GM12878 (cell line): ENCODE measurements at regions not wholly inside any gene's neighbourhood (a gene's known extent, or its start where the extent isn't known, plus 50 kb on each side); places are given as distances from the start of the nearest gene placed in this dataset.

Experiments
- ATAC-seq: fragments of 200-7000 bp; cut with Tn5 transposase; 3 replicates; pipeline ENCODE4 v1.9.1; 2020; ENCODE audit warnings: mild to moderate bottlenecking, moderate library complexity
- BruUV-seq: library from RNA; stranded (reverse); fragments of 400-500 nt; replicated peaks from 2 replicates; lab custom pipeline; 2021; lab: Mats Ljungman, UMichigan
- CTCF ChIA-PET: fragments of 300-600 bp; sonication (Branson Sonifier 250); formaldehyde crosslinking; extraction: SDS; loops from one replicate; lab custom pipeline; 2021; ENCODE audit warnings: inconsistent platforms; lab: Yijun Ruan, JAX
- POLR2A ChIA-PET: fragments of 350-600 bp; formaldehyde crosslinking; extraction: SDS; loops from one replicate; lab custom pipeline; 2021; ENCODE audit warnings: inconsistent platforms; lab: Charles Lee
- RAD21 ChIA-PET: fragments of 300-600 bp; sonication (Branson Sonifier 250); formaldehyde crosslinking; loops from one replicate; lab custom pipeline; 2023; ENCODE audit warnings: antibody characterized with exemption; ENCODE audit not compliant: unreplicated experiment; lab: Charles Lee
- SMC1A ChIA-PET: fragments of 300-600 bp; sonication (Branson Sonifier 250); formaldehyde crosslinking; loops from one replicate; lab custom pipeline; 2023; ENCODE audit not compliant: unreplicated experiment, uncharacterized antibody; lab: Charles Lee
- DNase-seq: peaks from one replicate; pipeline ENCODE4 v3.0.0-alpha.2; 2011; ENCODE audit warnings: low read depth, low spot score
- FAIRE-seq: peaks from 3 replicates; lab custom pipeline; 2011; peaks lifted over from hg19 to GRCh38; lab: Jason Lieb, UNC
- H2AFZ ChIP-seq: 2 replicates; pipeline ENCODE4 v1.6.0; 2011; ENCODE audit warnings: low read depth, low read length, control low read depth; ENCODE audit not compliant: control insufficient read depth
- H3K27ac ChIP-seq: 2 replicates; pipeline ENCODE4 v1.5.1; 2011; ENCODE audit warnings: control low read depth; ENCODE audit not compliant: control insufficient read depth, insufficient read depth
- H3K27me3 ChIP-seq, 2 experiments: replicated peaks in 1 of 2; 2 replicates each; pipeline versions ENCODE4 v1.6.0 to v1.6.1; 2011; ENCODE audit warnings: low read length in 1 of 2; ENCODE audit not compliant: control insufficient read depth in 2 of 2, insufficient read depth in 2 of 2
- H3K36me3 ChIP-seq, 2 experiments: 2 replicates each; pipeline ENCODE4 v1.5.1; 2011; ENCODE audit warnings: low read length in 1 of 2; ENCODE audit not compliant: control insufficient read depth in 2 of 2, insufficient read depth in 2 of 2
- H3K4me1 ChIP-seq: 2 replicates; pipeline ENCODE4 v1.6.1; 2011; ENCODE audit warnings: mild to moderate bottlenecking, low read length, moderate library complexity, mixed read lengths; ENCODE audit not compliant: control insufficient read depth, insufficient read depth
- H3K4me2 ChIP-seq: 2 replicates; pipeline ENCODE4 v1.6.0; 2011; ENCODE audit warnings: control low read depth; ENCODE audit not compliant: control insufficient read depth, insufficient read depth
- H3K4me3 ChIP-seq: fragments of 200-600 bp; sonication (generic); 2 replicates; pipeline ENCODE4 v1.5.1; 2016
- H3K79me2 ChIP-seq: 2 replicates; pipeline ENCODE4 v1.6.0; 2011; ENCODE audit warnings: low read length; ENCODE audit not compliant: control insufficient read depth, insufficient read depth
- H3K9ac ChIP-seq: 2 replicates; pipeline ENCODE4 v1.8.0; 2011; ENCODE audit warnings: low read length, control low read depth, mixed read lengths; ENCODE audit not compliant: control insufficient read depth, insufficient read depth
- H3K9me3 ChIP-seq: replicated peaks from 3 replicates; pipeline ENCODE4 v1.5.1; 2011; ENCODE audit warnings: mild to moderate bottlenecking, low read length; ENCODE audit not compliant: control insufficient read depth, insufficient read depth
- H4K20me1 ChIP-seq: 2 replicates; pipeline ENCODE4 v1.6.0; 2011; ENCODE audit not compliant: control insufficient read depth, insufficient read depth
- BHLHE40 ChIP-seq, 2 experiments: fragments of 450-650 bp in 1 of 2; IDR thresholded peaks; 2 replicates each; pipeline ENCODE4 v1.6.1; 2011 to 2017; ENCODE audit warnings: low read depth in 2 of 2, borderline replicate concordance in 1 of 2, improper control_type of control experiment in 1 of 2, low read length in 1 of 2, mild to moderate bottlenecking in 1 of 2
- CBFB ChIP-seq: IDR thresholded peaks from 2 replicates; pipeline ENCODE4 v1.6.1; 2016; ENCODE audit warnings: antibody characterized with exemption, low read depth
- FOXM1 ChIP-seq: IDR thresholded peaks from 2 replicates; pipeline ENCODE4 v1.6.1; 2012; ENCODE audit warnings: low read depth, mild to moderate bottlenecking, inconsistent platforms, low read length, moderate library complexity
- IKZF2 ChIP-seq, 2 experiments: fragments of 450-650 bp; IDR thresholded peaks; 2 replicates each; pipeline ENCODE4 v1.6.1; 2017; ENCODE audit warnings: mild to moderate bottlenecking in 2 of 2, moderate library complexity in 2 of 2
- SMARCA5 ChIP-seq: fragments of 450-650 bp; IDR thresholded peaks from 2 replicates; pipeline ENCODE4 v1.6.1; 2017; ENCODE audit warnings: mild to moderate bottlenecking
- SRF ChIP-seq, 2 experiments: IDR thresholded peaks; 2 replicates each; pipeline ENCODE4 v1.6.1; 2011; ENCODE audit warnings: low read depth in 2 of 2, low read length in 2 of 2, mild to moderate bottlenecking in 1 of 2, moderate library complexity in 1 of 2
- STAT3 ChIP-seq: IDR thresholded peaks from 2 replicates; pipeline ENCODE4 v1.6.1; 2011; ENCODE audit warnings: low read depth, low read length, improper control_type of control experiment
- ZNF24 ChIP-seq: fragments of 450-650 bp; IDR thresholded peaks from 2 replicates; pipeline ENCODE4 v1.6.1; 2017; ENCODE audit warnings: antibody characterized with exemption, mild to moderate bottlenecking
- ZNF384 ChIP-seq: IDR thresholded peaks from 2 replicates; pipeline ENCODE4 v1.6.1; 2012; ENCODE audit warnings: low read depth, mild to moderate bottlenecking, low read length, improper control_type of control experiment, borderline replicate concordance
- ZNF622 ChIP-seq: fragments of 450-650 bp; IDR thresholded peaks from 2 replicates; pipeline ENCODE4 v1.6.1; 2017; ENCODE audit warnings: mild to moderate bottlenecking, inconsistent platforms
- WGBS: methylation state at CpG from one replicate; pipeline ENCODE4 v1.1.6; 2016; ENCODE audit warnings: low lambda C conversion rate; ENCODE audit not compliant: insufficient replicate concordance, insufficient coverage; ENCODE audit errors: missing lambda C conversion rate; 5-methylcytosine and 5-hydroxymethylcytosine counted together
- in situ Hi-C: fragments of 300-500 bp; cut with MboI; formaldehyde crosslinking; loops from 9 replicates; pipeline ENCODE4 v1.14.3; 2018; ENCODE audit warnings: mixed read lengths
- intact Hi-C: fragments of 100-400 bp; cut with micrococcal nuclease; formaldehyde crosslinking; loops from one replicate; pipeline ENCODE4 v1.14.2; 2022; ENCODE audit not compliant: unreplicated experiment
- TF ChIP-seq, protein P1 (sequence below): fragments of 450-650 bp; IDR thresholded peaks from 2 replicates; pipeline ENCODE4 v1.6.1; 2017; ENCODE audit warnings: mild to moderate bottlenecking, moderate library complexity
- TF ChIP-seq, protein P2 (sequence below): fragments of 450-650 bp; IDR thresholded peaks from 2 replicates; pipeline ENCODE4 v1.6.1; 2017; ENCODE audit warnings: antibody characterized with exemption, mild to moderate bottlenecking, moderate library complexity
- TF ChIP-seq, protein P3 (sequence below), 3 experiments: IDR thresholded peaks in 2 of 3; conservative IDR thresholded peaks in 1 of 3; 2 replicates each; pipeline ENCODE4 v1.5.1; 2011; ENCODE audit warnings: low read depth in 3 of 3, low read length in 3 of 3, mild to moderate bottlenecking in 3 of 3, control low read depth in 2 of 3, moderate library complexity in 2 of 3, inconsistent platforms in 1 of 3, mixed read lengths in 1 of 3; ENCODE audit not compliant: control insufficient read depth in 2 of 3, insufficient read depth in 1 of 3; ENCODE audit errors: extremely low read depth in 1 of 3

DNA sequence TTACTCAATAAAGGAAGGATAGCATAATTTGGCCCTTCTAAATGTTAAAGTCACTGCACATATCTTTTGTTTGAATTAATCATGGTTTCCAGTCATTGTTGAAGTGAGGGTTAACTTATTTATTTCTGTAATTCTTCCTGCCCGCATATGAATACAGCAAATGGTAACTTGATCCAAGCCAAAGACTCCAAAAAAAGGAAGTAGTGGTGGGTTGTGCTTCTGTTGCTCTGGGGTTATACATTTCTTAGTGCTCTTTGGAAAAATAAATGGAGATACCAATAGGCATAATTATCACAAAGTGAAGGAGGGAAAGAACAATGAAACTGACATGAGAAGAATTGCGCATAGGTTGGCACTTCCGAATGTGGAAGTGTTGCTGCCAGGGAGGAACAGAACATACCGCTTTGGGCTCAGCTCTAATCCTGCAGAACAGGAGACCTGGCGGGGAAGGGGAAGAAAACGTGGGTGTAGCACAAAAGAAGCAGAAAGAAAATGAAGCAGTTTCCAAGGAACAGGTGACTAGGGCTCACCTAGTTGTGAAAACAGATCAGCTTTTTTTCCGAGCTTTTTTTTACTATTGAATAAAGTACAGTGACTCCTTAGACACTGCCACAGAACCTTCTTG lies 69.7 kb upstream of the TAF11L2 start (continued):
- TF ChIP-seq, protein P1, sequence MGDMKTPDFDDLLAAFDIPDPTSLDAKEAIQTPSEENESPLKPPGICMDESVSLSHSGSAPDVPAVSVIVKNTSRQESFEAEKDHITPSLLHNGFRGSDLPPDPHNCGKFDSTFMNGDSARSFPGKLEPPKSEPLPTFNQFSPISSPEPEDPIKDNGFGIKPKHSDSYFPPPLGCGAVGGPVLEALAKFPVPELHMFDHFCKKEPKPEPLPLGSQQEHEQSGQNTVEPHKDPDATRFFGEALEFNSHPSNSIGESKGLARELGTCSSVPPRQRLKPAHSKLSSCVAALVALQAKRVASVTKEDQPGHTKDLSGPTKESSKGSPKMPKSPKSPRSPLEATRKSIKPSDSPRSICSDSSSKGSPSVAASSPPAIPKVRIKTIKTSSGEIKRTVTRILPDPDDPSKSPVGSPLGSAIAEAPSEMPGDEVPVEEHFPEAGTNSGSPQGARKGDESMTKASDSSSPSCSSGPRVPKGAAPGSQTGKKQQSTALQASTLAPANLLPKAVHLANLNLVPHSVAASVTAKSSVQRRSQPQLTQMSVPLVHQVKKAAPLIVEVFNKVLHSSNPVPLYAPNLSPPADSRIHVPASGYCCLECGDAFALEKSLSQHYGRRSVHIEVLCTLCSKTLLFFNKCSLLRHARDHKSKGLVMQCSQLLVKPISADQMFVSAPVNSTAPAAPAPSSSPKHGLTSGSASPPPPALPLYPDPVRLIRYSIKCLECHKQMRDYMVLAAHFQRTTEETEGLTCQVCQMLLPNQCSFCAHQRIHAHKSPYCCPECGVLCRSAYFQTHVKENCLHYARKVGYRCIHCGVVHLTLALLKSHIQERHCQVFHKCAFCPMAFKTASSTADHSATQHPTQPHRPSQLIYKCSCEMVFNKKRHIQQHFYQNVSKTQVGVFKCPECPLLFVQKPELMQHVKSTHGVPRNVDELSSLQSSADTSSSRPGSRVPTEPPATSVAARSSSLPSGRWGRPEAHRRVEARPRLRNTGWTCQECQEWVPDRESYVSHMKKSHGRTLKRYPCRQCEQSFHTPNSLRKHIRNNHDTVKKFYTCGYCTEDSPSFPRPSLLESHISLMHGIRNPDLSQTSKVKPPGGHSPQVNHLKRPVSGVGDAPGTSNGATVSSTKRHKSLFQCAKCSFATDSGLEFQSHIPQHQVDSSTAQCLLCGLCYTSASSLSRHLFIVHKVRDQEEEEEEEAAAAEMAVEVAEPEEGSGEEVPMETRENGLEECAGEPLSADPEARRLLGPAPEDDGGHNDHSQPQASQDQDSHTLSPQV: no peak
- TF ChIP-seq IKZF2 (IDR thresholded peaks at IDR 0.05): no peak
- no peak for TF ChIP-seq CBFB
- no peak for TF ChIP-seq SRF (IDR thresholded peaks at IDR 0.05; ENCODE audit: low read depth in 2 of 2, low read length in 2 of 2)

DNA sequence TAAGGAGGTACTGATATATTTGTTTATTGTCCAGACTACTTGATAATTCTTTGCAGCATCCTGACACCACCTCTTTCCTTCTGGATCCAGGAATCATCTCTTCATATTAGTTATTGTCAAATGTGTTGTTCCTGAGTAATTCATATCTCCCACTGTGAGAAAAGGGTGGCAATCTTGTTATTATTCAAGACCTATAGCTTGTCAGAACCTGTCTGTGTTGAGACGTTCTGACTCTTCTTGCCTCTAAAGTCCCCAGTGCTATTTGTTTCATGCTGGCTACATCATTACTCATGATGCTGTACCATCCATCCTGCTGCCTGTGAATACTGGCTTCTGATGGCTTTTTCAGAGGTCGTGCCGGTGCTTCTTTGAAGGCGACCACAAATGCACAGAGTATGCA lies 68.7 kb upstream of the TAF11L2 start:
- Histone ChIP-seq H3K36me3 (no peaks in the 10 kb centered on the region), H3K4me2 (no peak overlapping the region), H3K27ac (no peak overlapping the region), H3K4me1 (peaks cover 14% of the 10 kb centered on the region), H2AFZ (no peak overlapping the region), H3K9ac (no peak overlapping the region), H3K27me3 (no peaks in the 10 kb centered on the region), H3K4me3 (no peak overlapping the region), H4K20me1 (no peaks in the 10 kb centered on the region), H3K79me2 (no peaks in the 10 kb centered on the region), H3K9me3 (no peaks in the 10 kb centered on the region; the same call in 2 of the 3 replicates)
- ChIA-PET RAD21 (no interaction called here), POLR2A (no interaction called here), SMC1A (no interaction called here), CTCF (no interaction called here)
- WGBS: 77% methylated on average over 4 of the region's 4 CpGs
- in situ Hi-C loops: no loop called here
- BruUV-seq: no TSS peak
- intact Hi-C loops: loop anchor here (5.0 kb wide), 1 partner anchor 212 kb away; the partner anchor contains the start of gene BASP1
- ATAC-seq (no peak), DNase-seq (no peak), FAIRE-seq (no peak)
- no peak for TF ChIP-seq STAT3
- TF ChIP-seq BHLHE40 (IDR thresholded peaks at IDR 0.05; ENCODE audit: borderline replicate concordance in 1 of 2, low read depth in 2 of 2, low read length in 1 of 2): no peak
- TF ChIP-seq, protein P2, sequence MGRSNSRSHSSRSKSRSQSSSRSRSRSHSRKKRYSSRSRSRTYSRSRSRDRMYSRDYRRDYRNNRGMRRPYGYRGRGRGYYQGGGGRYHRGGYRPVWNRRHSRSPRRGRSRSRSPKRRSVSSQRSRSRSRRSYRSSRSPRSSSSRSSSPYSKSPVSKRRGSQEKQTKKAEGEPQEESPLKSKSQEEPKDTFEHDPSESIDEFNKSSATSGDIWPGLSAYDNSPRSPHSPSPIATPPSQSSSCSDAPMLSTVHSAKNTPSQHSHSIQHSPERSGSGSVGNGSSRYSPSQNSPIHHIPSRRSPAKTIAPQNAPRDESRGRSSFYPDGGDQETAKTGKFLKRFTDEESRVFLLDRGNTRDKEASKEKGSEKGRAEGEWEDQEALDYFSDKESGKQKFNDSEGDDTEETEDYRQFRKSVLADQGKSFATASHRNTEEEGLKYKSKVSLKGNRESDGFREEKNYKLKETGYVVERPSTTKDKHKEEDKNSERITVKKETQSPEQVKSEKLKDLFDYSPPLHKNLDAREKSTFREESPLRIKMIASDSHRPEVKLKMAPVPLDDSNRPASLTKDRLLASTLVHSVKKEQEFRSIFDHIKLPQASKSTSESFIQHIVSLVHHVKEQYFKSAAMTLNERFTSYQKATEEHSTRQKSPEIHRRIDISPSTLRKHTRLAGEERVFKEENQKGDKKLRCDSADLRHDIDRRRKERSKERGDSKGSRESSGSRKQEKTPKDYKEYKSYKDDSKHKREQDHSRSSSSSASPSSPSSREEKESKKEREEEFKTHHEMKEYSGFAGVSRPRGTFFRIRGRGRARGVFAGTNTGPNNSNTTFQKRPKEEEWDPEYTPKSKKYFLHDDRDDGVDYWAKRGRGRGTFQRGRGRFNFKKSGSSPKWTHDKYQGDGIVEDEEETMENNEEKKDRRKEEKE: no peak
- TF ChIP-seq ZNF24: no peak
- TF ChIP-seq ZNF384: no peak
- TF ChIP-seq ZNF622: no peak
- TF ChIP-seq SMARCA5: no peak
- no peak for TF ChIP-seq FOXM1
- TF ChIP-seq, protein P3, sequence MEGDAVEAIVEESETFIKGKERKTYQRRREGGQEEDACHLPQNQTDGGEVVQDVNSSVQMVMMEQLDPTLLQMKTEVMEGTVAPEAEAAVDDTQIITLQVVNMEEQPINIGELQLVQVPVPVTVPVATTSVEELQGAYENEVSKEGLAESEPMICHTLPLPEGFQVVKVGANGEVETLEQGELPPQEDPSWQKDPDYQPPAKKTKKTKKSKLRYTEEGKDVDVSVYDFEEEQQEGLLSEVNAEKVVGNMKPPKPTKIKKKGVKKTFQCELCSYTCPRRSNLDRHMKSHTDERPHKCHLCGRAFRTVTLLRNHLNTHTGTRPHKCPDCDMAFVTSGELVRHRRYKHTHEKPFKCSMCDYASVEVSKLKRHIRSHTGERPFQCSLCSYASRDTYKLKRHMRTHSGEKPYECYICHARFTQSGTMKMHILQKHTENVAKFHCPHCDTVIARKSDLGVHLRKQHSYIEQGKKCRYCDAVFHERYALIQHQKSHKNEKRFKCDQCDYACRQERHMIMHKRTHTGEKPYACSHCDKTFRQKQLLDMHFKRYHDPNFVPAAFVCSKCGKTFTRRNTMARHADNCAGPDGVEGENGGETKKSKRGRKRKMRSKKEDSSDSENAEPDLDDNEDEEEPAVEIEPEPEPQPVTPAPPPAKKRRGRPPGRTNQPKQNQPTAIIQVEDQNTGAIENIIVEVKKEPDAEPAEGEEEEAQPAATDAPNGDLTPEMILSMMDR (IDR thresholded peaks at IDR 0.05 in 2 of 3, conservative IDR thresholded peaks at IDR 0.05 in 1 of 3; ENCODE audit: control insufficient read depth in 2 of 3, extremely low read depth in 1 of 3, insufficient read depth in 1 of 3, low read depth in 3 of 3, low read length in 3 of 3): no peak
